ENCODE measurements at regions not wholly inside any gene's neighbourhood (a gene's known extent, or its start where the extent isn't known, plus 50 kb on each side); places are given as distances from the start of the nearest gene placed in this dataset.
"Not testable (repeated sequence)": the region's sequence is repeated elsewhere in the genome, so short reads cannot be mapped to it uniquely, and the experiment has no call there.

DNA sequence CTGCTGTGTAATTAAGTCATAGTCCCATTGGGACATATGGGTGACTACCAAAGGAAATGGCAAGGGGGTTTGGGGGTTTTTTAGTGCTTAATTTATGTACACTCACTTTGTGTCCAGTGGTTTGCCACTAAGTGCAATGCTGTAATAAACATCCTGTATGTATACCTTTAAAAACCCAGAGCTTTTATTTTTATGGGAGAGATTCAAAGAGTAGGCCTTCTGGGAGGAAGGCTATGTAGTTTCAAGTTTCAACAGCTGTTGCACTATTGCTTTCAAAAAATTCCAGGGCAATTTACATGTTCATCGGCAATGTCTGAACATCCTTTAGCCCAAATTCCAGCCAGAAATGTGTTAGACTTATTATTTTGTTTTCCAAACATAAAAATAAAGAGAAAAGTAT is 744.7 kb downstream of the XPNPEP1 start:
- no peak for DNase-seq

DNA sequence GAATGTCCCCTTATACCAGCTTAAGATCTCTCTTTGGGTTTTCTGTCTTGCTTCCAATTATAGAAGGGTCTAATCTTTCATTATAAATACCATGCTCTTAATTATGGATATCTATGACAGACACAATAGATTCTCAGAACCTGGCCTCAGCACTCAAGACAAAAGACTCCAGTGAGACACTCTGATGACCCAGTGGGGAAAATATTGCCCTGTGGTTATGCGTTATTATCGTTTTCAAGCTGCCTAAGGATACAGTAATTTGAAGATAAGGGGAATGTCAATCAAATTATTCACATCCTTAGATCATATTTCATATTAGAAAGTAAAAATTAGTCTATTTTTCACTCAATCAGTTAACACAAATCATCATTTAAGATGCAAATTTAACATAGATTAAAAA is 748.8 kb downstream of the XPNPEP1 start:
- DNase-seq = no peak

DNA sequence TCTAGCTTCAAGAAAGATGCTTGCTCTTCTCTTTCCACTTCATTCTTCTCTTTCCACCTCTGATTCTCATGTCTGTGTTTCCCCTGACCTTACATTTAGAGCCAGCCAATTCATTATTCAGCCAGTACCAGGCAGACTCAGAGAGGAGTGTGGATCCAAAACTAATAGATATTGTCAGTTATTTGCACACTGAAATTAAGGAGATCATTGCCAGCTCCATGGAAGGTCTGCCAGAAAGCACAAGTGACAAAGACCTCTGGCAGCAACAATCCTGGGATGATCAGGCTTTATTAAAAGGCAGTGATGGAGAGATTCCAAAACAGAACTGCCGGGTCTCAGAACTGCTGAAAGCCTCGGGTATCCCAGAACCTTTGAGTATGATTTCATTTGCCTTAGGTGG is 749.4 kb downstream of the XPNPEP1 start:
- no peak for DNase-seq

DNA sequence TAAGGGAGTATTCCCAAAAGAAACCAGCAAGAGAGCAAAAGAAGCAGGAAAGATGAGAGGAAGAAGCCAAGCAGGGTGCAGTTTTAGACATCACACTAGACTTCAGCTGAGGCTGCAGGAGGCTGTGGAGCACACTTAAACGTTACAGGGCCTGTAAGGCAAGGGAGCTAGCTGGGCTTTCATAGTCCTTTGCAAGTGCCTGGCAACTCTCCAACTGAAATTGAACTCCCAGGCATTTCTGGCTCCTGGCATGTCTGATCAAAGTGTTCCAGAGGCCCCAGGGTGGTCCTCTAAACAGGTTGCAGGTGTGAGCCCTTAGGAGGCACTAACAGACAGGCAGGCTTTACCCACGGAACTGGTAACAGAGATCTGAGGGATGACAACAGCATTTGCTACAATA is 750.2 kb downstream of the XPNPEP1 start:
- no peak for DNase-seq

DNA sequence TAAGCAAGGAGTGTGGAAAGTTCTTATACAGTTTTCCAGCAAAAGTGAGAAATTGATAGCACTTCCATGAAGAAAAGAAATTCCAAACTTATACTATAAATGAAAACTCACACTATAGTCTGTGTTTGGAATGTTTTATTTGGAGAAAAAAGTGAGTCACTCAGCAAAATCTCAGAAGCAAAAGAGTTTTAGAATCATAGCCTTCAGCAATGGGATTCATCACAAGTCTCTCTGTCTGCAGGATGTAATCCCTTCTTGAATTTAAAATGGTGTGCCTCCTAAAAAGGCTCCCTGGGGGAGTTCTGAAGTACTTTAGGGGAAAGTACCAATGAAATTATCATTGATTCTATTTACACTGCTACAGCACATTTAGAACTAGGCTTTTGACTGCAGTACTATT is 756.4 kb downstream of the XPNPEP1 start:
- no peak for DNase-seq

DNA sequence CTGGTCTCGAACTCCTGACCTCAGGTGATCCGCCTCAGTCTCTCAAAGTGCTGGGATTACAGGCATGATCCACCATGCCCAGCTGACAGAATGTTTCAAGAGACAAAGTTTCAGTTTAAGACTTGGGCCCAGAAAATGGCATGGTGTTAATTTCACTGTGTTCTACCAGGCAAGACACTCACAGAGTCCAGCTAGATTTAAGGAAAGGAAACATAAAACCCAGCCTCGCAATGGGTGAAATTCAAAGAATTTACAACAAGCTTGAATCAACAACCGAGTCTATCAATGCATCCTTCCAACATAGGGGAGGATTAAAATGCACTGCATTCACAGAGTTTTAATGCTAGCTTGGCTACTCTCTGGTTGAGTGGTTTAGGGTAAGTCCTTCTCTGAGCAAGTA is 764.0 kb downstream of the XPNPEP1 start:
- no peak for DNase-seq

DNA sequence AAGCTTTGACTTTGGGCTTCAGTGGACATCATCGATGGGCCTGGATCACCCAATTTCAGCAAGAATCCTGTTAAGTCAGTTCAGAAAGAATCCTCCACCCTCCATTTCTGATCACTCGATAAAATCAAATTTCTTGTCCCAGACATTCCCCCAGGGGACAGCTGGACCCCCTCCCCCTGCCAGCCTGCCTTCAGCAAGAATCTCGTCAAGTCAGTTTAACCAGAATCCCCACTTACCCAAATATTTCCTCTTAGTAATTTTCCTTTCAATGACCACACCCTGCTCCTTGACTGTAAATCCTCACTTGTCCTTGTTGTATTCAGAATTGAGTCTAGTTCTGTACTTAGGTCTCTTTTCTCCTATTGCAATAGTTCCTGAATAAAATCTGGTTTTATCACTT is 766.9 kb downstream of the XPNPEP1 start:
- no peak for DNase-seq

DNA sequence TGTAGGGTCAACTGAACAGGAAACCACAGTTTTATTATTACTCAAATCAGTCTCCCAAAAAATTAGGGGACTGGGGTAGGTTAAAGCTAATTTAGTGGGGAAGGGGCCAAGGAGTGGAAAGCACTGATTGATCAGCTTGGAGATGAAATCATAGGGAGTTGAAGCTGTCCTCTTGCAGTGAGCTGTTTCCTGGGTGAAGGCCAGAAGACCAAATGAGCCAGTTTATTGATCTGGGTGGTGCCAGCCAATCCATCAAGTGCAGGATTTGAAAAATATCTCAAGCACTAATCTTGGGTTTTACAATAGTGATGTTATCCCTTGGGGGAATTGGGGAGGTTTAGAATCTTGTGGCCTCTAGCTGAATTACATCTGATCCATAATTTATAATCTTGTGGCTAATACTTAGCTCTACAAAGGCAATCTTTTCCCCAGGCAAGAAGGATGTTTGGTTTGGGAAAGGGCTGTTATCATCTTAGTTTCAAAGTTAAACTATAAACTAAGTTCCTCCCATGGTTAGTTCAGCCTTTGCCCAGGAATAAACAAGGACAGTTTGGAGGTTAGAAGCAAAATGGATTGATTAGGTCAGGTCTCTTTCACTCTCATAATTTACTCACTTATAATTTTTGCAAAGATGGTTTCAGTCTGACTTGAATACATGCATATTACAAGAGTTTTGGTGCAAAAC is 773.5 kb downstream of the XPNPEP1 start:
- no peak for DNase-seq

DNA sequence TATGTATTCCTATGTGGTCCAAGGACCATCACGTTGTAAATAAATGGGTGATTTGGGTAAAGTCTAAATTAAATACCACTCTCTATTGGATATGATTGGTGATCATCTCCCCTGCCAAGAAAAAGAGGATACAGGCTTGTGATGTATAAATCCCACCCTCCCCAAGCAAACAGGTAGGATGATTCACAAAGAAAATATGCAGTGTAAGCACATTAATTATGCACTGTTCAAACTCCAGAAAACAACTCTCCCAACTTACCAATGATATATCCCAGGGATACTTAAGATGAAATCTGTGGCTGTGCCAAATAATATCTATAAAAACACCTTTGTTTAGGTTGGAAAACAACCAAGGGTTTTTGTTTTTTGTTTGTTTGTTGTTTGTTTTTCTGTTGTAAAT is 795.9 kb downstream of the XPNPEP1 start:
- DNase-seq = no peak

DNA sequence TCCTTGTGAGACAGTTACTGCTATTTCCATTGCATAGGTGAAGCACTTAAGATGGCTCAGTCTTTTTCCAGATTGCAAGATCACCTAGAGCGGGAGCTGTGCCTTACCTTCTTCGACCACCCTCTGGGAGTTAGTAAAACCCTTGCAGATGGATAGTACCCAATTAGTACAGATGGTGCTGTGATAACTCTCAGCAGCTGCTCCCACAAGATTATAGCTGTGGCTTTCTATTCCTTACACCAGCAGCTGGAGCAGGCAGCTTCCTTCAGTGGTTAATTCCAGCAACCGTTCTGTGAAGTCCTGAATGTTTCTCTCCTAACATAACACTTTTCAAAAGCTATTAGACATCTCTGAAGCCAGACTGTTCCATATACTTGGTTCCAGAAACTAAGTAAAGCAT is 796.8 kb downstream of the XPNPEP1 start:
- no peak for DNase-seq

DNA sequence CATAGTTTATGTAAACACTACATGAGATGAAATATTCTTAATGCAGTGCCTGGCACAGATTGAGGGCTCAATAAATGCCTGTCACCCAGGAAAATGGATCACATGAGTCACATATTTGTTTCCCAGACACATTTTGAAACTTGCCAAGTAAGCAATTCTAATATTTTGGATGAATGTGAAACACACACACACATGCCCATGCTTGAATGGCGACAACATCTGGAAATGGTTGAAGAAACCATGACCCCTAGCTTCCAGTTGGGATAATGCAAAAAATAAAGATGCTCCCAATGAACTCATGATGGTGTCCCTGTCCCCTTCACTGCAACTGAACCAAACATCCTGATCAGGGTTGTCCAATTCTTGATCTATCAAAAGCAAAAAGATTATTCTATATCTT is 797.3 kb downstream of the XPNPEP1 start:
- DNase-seq = no peak

DNA sequence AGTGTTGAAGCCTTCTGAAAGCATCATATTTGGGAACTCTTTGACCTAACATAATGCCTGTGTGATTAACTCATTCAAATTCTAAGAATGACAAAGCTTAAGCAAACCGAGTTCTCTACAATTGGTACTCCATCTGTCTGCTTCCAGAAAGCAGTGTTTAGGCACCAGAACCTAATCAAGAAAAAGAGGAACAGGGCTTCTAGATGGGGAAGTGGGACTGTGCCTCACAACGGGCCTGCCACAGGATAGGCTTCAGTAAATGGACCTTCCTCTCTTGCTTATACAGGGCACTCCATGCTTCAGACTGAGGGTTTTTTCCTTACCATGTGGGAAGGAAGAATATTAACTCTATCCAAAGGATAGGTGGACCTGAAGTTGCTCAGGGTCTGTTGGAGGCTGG is 808.1 kb downstream of the XPNPEP1 start:
- DNase-seq = no peak

DNA sequence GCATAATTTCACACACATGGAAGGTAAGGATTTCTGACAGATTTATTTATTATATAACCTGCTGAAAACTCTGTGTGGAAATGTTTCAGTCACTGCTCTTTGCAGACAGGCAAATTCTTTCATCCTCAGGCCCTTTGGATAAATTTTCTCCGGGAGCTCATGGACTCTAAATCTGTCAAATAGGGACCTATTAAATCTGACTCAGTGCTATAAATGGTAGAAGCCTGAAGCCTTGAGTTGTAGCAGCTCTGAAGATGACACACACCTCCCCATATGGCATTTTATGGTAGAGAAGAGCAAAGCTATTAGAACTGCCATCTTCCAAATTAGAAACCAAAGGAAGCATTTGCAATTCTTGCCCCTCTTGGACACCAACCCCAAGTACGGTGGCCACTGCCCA is 808.7 kb downstream of the XPNPEP1 start:
- DNase-seq = no peak

DNA sequence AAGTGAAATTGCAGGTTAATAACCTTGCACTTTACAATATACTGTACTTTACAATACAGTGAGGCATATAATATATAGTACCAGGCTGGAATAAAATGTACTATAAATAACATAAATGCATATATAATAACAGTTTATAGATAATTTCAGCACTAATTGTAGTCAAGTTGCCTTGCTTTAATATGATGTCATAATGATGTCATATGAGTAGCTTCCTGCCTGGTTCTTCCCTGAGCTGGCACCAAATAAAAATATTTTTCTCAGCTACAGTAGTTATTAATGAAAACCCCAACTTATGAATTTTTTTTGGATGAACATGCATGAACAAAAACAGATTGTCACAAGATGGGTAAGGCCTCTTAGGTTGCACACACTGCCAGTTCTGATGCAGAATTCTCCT is 816.7 kb downstream of the XPNPEP1 start:
- DNase-seq = no peak

DNA sequence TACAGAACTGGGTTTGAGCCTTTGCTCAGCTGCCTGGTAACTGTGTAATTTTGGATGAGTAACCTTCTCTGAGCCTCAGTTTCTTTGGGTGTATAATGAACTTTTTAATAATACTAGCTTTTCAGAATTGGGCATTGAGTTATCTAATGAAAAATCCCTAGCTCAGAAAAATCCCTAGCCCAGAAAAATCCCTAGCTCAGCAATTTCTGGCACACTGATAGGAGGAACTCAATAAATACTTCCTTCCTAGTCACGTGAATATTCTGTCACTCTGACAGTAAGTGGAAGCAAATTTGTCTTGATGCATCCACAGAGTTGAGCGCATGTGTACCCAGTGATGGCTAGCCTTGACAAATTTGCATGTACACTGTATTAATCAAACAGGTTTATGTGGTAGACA is 817.6 kb downstream of the XPNPEP1 start:
- no peak for DNase-seq

DNA sequence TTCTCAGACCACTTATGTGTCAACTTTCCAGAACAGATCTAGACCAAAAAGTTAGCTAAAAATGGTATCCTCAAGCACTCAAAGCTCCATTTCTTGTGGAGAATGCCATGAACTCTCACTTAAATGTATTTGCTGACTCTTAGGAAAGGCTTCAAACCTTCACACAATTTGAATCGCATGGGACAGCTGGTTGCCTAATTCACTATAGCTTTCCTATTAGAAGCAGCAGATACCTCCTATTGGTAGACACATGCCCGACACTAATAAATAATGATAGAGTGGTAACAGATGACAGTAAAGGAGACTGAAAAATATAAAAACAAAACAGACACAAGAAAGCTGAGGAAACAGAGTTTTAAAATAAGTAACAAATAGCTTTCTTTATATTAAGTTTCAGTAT is 818.5 kb downstream of the XPNPEP1 start:
- DNase-seq = no peak

DNA sequence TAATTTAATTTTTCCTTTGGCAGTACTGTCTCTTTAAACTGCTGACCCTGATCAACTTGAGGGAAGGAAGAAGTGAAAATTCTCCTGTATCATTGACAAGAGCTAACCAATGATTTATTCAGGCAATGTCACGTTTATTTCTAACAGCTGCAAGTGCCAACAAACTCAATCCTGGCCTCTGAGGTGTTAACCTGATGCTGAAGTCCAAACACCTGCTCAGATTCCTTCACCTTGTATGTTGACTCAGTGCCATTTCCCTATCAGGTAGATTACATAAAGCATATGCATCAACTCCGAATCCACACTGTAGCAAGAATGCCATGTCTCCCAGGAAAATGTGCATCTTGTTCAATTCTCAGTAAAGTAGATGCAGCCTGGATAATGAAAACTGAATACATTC is 820.0 kb downstream of the XPNPEP1 start:
- DNase-seq = no peak

DNA sequence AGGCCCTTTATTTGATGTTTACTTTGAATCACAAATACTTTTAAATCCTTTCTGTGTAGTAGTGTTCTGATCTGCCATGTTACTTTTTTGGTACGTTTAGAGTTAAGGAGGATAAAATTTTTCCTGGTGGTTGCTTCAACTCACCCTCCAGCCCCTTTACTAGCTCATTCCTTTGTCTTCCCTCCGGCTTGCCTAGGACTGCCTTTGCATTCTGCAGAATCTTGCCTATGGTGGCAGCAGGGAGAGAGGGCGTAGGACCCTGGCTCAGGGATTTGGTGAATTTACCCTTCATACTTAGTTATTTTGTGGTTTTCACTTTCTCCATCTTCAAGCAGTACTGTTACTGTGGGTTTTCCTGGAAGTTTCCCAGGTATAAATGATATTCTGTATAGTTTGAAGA is 833.5 kb downstream of the XPNPEP1 start:
- DNase-seq = no peak

DNA sequence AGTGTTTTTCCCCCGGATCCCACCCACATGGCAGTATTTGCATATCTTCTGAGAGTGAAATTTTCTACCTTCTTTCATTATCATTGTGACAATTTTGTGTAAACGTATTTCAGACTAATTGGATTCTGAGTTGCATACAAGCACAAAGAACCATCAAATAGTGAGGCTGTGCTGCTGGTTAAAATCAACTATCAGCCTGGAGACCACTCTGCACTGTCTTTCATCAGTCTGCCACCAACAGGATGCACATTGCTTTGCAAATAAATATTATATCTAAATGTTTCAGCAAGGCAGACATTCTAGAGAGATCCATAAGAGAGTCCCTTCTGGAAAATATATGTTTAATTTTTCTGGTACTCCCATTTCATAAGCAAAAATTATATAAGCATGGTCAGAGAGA is 851.8 kb downstream of the XPNPEP1 start:
- DNase-seq = no peak

DNA sequence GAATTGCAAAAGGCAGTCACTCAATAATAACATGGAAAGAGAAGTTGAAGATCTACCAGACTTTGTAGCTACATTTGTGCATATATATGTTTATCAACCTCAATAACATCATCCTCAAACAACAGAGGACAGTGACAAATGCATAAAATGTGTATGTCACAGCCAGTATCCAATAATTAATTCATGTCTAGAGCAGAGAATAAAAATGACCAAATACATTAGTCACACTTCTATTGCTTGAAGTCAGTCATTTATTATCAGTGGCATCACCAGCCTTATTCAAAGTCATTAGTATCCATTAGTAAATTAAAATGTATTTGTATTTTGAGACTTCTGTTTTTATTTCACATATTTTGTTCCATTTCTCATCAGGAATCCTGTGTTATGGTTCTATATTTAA is 852.8 kb downstream of the XPNPEP1 start:
- no peak for DNase-seq

DNA sequence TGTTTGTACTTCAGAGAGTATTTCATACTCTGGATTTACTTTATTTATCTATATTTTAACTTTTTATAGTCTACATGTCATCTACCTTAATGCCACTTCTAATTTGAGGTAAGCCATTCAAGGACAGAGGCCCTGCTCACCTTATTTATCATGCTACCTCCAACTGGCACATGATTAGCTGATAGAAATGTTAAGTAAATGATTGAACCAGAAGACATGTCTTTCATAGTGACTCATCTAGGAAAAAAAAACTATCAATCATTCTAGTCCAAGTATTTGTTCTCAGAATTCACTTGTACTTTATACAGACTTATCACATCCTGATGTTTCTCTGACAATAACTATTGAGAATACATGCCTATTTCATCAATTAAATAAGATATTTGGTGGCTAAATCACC is 856.3 kb downstream of the XPNPEP1 start:
- DNase-seq = no peak

DNA sequence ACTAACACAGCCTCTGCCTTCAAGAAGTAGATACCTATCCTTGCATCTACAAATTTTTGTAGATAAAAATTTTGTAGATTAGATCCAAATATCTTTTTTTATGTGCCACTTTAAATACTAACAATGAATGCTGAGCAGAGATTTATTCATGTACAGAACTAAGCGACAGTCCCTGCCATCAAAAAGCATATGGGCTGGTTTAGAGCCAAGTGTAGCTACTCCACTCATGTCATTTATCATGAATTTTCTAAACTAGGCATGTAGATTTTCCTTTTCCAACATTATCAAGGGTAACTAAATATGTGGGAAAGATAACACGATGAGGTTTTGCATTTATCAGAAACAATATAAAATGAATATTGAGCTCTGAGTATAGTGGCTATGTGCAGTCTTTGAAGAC is 857.5 kb downstream of the XPNPEP1 start:
- DNase-seq = no peak

DNA sequence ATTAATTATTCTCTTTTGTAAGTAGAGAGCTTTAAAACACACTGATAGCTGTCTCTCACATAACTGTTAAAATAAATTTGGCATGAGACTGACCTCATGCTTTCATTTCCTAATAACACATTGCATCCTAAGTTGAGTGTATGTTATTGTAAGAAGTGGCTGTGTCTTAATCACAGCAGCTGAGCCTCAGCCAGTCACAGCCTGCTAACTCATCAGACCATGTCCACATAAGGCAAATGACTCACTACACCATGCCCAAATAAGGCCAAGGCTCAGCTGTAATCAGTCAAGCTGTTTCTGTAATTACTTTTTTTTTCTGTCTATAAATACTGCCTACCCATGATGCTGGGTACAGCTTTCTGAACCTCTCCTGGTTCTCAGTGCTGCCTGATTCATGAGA is 860.9 kb downstream of the XPNPEP1 start:
- no peak for DNase-seq

DNA sequence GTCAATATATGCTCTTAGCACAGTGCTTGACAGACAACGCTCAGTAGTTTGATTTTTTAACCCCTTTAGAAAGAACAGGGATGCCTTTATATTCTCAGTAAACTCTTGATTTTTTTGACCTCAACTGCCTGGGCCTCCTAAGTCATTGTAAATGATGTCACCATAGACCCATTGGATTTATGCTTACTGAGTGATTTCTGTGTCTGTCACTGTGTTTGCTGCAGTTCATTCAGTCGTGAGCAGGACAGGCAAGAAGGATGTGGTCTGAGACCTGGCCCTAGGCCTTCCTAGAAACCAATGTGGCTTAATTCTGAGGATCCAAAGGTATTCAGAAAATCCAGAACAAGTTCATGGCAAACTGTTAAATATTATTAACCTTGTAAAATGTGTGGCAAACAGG is 868.1 kb downstream of the XPNPEP1 start:
- DNase-seq = no peak

DNA sequence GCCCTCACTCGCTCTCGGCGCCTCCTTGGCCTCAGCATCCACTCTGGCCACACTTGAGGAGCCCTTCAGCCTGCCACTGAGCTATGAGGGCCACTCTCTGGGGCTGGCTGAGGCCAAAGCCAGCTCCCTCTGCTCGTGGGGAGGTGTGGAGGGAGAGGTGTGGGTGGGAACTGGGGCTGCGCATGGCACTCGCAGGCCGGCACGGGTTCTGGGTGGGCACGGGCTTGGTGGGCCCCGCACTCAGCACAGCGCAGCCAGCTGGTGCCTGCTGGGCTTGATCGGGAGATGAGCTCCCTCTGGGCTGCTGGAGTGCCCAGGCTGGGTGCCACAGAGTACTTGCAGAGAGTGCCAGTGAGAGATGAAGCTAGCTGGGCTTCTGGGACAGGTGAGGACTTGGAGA is 875.5 kb downstream of the XPNPEP1 start:
- no peak for DNase-seq

DNA sequence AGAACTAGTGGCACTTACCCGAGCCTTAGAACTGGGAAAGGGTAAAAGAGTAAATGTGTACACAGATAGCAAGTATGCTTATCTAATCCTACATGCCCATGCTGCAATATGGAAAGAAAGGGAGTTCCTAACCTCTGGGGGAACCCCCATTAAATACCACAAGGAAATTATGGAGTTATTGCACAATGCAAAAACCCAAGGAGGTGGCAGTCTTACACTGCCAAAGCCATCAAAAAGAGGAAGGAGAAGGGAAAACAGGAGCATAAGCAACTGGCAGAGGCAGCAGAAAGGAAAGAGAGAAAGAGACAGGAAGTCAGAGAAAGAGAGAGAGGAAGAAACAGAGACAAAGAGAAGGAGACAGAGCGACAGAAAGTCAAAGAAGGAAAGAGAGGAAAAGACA is 876.9 kb downstream of the XPNPEP1 start:
- DNase-seq = not testable (repeated sequence)
